ENCODE measurements at regions not wholly inside any gene's neighbourhood (a gene's known extent, or its start where the extent isn't known, plus 50 kb on each side); places are given as distances from the start of the nearest gene placed in this dataset.

DNA sequence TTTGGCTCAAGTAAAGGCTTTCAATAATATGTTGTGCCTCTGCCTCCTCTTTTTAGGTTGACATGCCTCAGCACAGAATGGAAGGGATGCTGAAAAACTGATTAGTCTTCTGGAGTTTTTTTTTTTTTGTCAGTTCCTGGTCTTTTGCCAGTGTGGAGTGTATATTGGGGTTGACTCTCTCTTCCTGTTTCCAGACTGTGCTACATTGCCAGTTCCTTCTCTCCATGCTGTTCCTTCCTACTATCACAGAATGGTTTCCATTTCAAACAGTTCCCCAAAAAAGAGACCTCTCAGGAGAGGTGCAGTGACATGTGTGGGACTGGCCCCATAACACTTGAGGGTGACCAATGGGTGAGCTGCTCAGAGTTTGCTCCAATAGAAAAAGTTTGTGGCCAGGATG lies 101.7 kb upstream of the ETV3 start:
- Histone ChIP-seq H3K36me3 (ENCODE audit: insufficient read depth, low read length) (no peaks in the 10 kb centered on the region), H3K27me3 (ENCODE audit: control insufficient read depth in 1 of 2, insufficient read depth in 2 of 2, low read length in 2 of 2) (peaks cover 5 to 7% of the 10 kb centered on the region in 2 experiments), H3K27ac (ENCODE audit: low read depth in 1 of 2, low read length in 2 of 2) (no peak overlapping the region), H3K4me1 (ENCODE audit: insufficient read depth, low read length) (no peaks in the 10 kb centered on the region), H3K9me3 (ENCODE audit: control insufficient read depth in 1 of 2, insufficient read depth in 1 of 2, low read length in 2 of 2) (peaks cover 0 to under 1% of the 10 kb centered on the region in 2 experiments), H3K4me3 (ENCODE audit: low read length) (no peak overlapping the region)
- Mint-ChIP-seq H3K27ac (no peak overlapping the region), H3K4me1 (ENCODE audit: low read depth) (no peaks in the 10 kb centered on the region), H3K36me3 (ENCODE audit: low read depth) (no peaks in the 10 kb centered on the region), H3K4me3 (no peak overlapping the region), H3K9me3 (no peaks in the 10 kb centered on the region), H3K27me3 (peaks cover 16% of the 10 kb centered on the region)
- ChIA-PET POLR2A (no interaction called here), CTCF (no interaction called here)
- DNase-seq (no peak), ATAC-seq (ENCODE audit: poor library complexity) (no peak)
- intact Hi-C loops (cut with DNase I, micrococcal nuclease) = no loop called here
- TF ChIP-seq, protein P1, sequence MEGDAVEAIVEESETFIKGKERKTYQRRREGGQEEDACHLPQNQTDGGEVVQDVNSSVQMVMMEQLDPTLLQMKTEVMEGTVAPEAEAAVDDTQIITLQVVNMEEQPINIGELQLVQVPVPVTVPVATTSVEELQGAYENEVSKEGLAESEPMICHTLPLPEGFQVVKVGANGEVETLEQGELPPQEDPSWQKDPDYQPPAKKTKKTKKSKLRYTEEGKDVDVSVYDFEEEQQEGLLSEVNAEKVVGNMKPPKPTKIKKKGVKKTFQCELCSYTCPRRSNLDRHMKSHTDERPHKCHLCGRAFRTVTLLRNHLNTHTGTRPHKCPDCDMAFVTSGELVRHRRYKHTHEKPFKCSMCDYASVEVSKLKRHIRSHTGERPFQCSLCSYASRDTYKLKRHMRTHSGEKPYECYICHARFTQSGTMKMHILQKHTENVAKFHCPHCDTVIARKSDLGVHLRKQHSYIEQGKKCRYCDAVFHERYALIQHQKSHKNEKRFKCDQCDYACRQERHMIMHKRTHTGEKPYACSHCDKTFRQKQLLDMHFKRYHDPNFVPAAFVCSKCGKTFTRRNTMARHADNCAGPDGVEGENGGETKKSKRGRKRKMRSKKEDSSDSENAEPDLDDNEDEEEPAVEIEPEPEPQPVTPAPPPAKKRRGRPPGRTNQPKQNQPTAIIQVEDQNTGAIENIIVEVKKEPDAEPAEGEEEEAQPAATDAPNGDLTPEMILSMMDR (IDR thresholded peaks at IDR 0.05) = no peak

DNA sequence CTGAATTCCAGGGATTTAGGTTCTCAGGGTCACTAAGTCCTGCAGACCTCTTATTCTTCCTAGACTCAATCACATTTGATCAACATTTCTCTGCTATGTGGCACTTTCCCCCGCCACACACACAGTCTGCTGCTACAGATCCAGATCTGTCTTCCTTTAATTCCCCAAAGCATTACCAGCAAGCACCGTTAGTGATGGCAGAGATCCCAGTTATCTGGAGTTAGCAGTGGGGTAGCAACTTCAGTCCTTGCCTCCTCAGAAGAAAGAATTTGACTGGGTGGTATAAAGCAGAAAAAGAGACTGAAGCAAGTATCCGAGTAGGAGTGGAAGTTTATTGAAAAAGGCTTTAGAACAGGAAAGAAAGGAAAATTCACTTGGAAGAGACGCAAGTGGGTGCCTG lies 100.4 kb upstream of the ETV3 start:
- no peak overlapping the region for H3K27ac Mint-ChIP-seq
- no peak overlapping the region for H3K4me3 ChIP-seq (ENCODE audit: low read length)
- H3K4me3 Mint-ChIP-seq = no peak overlapping the region
- H3K27me3 ChIP-seq (ENCODE audit: control insufficient read depth in 1 of 2, insufficient read depth in 2 of 2, low read length in 2 of 2) = peaks cover 5 to 7% of the 10 kb centered on the region in 2 experiments
- no peaks in the 10 kb centered on the region for H3K36me3 ChIP-seq (ENCODE audit: insufficient read depth, low read length)
- no peaks in the 10 kb centered on the region for H3K9me3 Mint-ChIP-seq
- CTCF ChIA-PET = no interaction called here
- POLR2A ChIA-PET = no interaction called here
- no peaks in the 10 kb centered on the region for H3K9me3 ChIP-seq (ENCODE audit: control insufficient read depth in 1 of 2, insufficient read depth in 1 of 2, low read length in 2 of 2)
- H3K27ac ChIP-seq (ENCODE audit: low read depth in 1 of 2, low read length in 2 of 2) = no peak overlapping the region
- H3K36me3 Mint-ChIP-seq (ENCODE audit: low read depth) = no peaks in the 10 kb centered on the region
- ATAC-seq (ENCODE audit: poor library complexity) (no peak), DNase-seq (no peak)
- no peaks in the 10 kb centered on the region for H3K4me1 ChIP-seq (ENCODE audit: insufficient read depth, low read length)
- TF ChIP-seq, protein P1 (IDR thresholded peaks at IDR 0.05) = no peak
- H3K4me1 Mint-ChIP-seq (ENCODE audit: low read depth) = no peaks in the 10 kb centered on the region
- intact Hi-C loops (cut with DNase I, micrococcal nuclease) = no loop called here
- peaks cover 13% of the 10 kb centered on the region for H3K27me3 Mint-ChIP-seq

DNA sequence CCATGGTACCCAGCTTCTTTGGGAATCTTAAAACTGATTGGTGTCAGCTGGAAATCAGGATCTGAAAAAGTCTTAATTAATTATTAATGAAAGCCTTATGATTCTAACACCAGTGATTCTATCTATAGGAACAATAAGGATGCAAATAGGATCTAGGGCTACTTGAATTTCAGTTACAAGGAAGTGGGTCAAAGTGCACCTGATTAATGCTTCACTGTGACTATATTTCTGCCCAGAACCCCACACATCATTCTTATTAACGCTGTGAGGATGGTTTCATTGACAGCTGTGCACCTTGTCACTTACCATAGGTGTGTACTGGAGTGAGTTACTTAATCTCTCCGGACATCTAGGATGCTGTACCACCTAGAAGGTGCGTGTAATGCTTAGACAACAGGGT lies 99.8 kb upstream of the ETV3 start:
- H3K4me3 Mint-ChIP-seq = no peak overlapping the region
- intact Hi-C loops (cut with DNase I, micrococcal nuclease) = no loop called here
- no peaks in the 10 kb centered on the region for H3K36me3 Mint-ChIP-seq (ENCODE audit: low read depth)
- H3K4me3 ChIP-seq (ENCODE audit: low read length) = no peak overlapping the region
- no peaks in the 10 kb centered on the region for H3K9me3 Mint-ChIP-seq
- ATAC-seq (ENCODE audit: poor library complexity) (no peak), DNase-seq (no peak)
- H3K4me1 Mint-ChIP-seq (ENCODE audit: low read depth) = no peaks in the 10 kb centered on the region
- H3K4me1 ChIP-seq (ENCODE audit: insufficient read depth, low read length) = no peaks in the 10 kb centered on the region
- no peak overlapping the region for H3K27ac Mint-ChIP-seq
- H3K27ac ChIP-seq (ENCODE audit: low read depth in 1 of 2, low read length in 2 of 2) = no peak overlapping the region
- ChIA-PET CTCF (no interaction called here), POLR2A (no interaction called here)
- H3K36me3 ChIP-seq (ENCODE audit: insufficient read depth, low read length) = no peaks in the 10 kb centered on the region
- no peaks in the 10 kb centered on the region for H3K9me3 ChIP-seq (ENCODE audit: control insufficient read depth in 1 of 2, insufficient read depth in 1 of 2, low read length in 2 of 2)
- H3K27me3 ChIP-seq (ENCODE audit: control insufficient read depth in 1 of 2, insufficient read depth in 2 of 2, low read length in 2 of 2) = peaks cover 5 to 7% of the 10 kb centered on the region in 2 experiments
- peaks cover 13% of the 10 kb centered on the region for H3K27me3 Mint-ChIP-seq
- TF ChIP-seq, protein P1 (IDR thresholded peaks at IDR 0.05) = no peak
